Transverse colon (tissue), 4 donors: ENCODE measurements at regions not wholly inside any gene's neighbourhood (a gene's known extent, or its start where the extent isn't known, plus 50 kb on each side); places are given as distances from the start of the nearest gene placed in this dataset.
"Not testable (repeated sequence)": the region's sequence is repeated elsewhere in the genome, so short reads cannot be mapped to it uniquely, and the experiment has no call there.

Experiments used
- DNase-seq: peaks from one replicate; pipeline ENCODE4 v3.0.0-alpha.2; 2019
- H3K27ac ChIP-seq, 4 donors: fragments of 200-600 bp; sonication (generic); 2 replicates each; pipeline ENCODE4 v1.5.1; 2016 to 2018; ENCODE audit warnings: inconsistent platforms in 4 of 4
- H3K27me3 ChIP-seq: fragments of 200-600 bp; sonication (generic); 2 replicates; pipeline ENCODE4 v1.5.1; 2017; ENCODE audit warnings: inconsistent platforms
- H3K36me3 ChIP-seq, 4 donors: fragments of 200-600 bp; sonication (generic); 2 replicates each; pipeline ENCODE4 v1.5.1; 2017 to 2019; ENCODE audit warnings: inconsistent platforms in 4 of 4
- H3K4me1 ChIP-seq, 4 donors: fragments of 200-600 bp; sonication (generic); 2 replicates each; pipeline ENCODE4 v1.5.1; 2017 to 2020; ENCODE audit warnings: inconsistent platforms in 4 of 4
- H3K4me3 ChIP-seq, 4 donors: fragments of 200-600 bp; sonication (generic); 1 replicate in 1 of 4; 2 replicates in 3 of 4; pipeline versions ENCODE4 v1.5.1 to v1.6.1; 2017 to 2019; ENCODE audit warnings: inconsistent platforms in 4 of 4
- H3K9me3 ChIP-seq, 2 donors: fragments of 200-600 bp; sonication (generic); 2 replicates each; pipeline ENCODE4 v1.5.1; 2017 to 2019; ENCODE audit warnings: inconsistent platforms in 2 of 2
- EP300 ChIP-seq: sonication (generic); formaldehyde crosslinking; IDR thresholded peaks from one replicate; pipeline ENCODE4 v1.6.1; 2017; ENCODE audit warnings: antibody characterized with exemption, low read depth
- POLR2A ChIP-seq: fragments of 450-650 bp; IDR thresholded peaks from one replicate; pipeline ENCODE4 v1.6.1; 2016; ENCODE audit warnings: antibody characterized with exemption, mild to moderate bottlenecking, moderate library complexity
- POLR2AphosphoS5 ChIP-seq, 3 donors: sonication (generic); formaldehyde crosslinking; IDR thresholded peaks; one replicate each; pipeline ENCODE4 v1.6.1; 2016; ENCODE audit warnings: antibody characterized with exemption in 3 of 3
- WGBS, 2 donors: methylation state at CpG; one replicate each; pipeline ENCODE4 v1.1.5; 2018; ENCODE audit warnings: low coverage in 1 of 2; 5-methylcytosine and 5-hydroxymethylcytosine counted together
- in situ Hi-C, 4 donors: fragments of 200-750 bp; cut with MboI; loops; one replicate each; pipeline versions ENCODE4 v1.15.0 to v1.15.1; 2017; ENCODE audit warnings: low sequenced_read_pairs in 3 of 4, low pct_ligation_motif_present in 1 of 4, low pct_unique_long_range_greater_than_20kb in 1 of 4
- intact Hi-C: fragments of 100-400 bp; cut with DNase I; formaldehyde crosslinking; loops from one replicate; pipeline ENCODE4 v1.15.1; 2023; ENCODE audit warnings: low total_unique reads
- TF ChIP-seq, protein P1 (sequence below), 5 experiments: fragments of 200-600 bp in 3 of 5; fragments of 450-650 bp in 2 of 5; sonication (generic) in 3 of 5; IDR thresholded peaks; 1 replicate in 2 of 5; 2 replicates in 3 of 5; pipeline ENCODE4 v1.5.1; 2016 to 2017; ENCODE audit warnings: antibody characterized with exemption in 5 of 5, inconsistent platforms in 3 of 5, mild to moderate bottlenecking in 2 of 5, moderate library complexity in 1 of 5

- DNase-seq = no peak
- no peak for TF ChIP-seq POLR2A
- intact Hi-C loops (no loop called here), in situ Hi-C loops (loop anchor here in 1 of 4 donors (25.0 kb wide), 2 partner anchors 743 to 1068 kb away; no protein-coding TSS in a partner anchor)
- H3K27me3 ChIP-seq = no peaks in the 10 kb centered on the region
- no peak overlapping the region for H3K4me3 ChIP-seq
- no peaks in the 10 kb centered on the region for H3K36me3 ChIP-seq
- 68 to 83% methylated on average over 1 of the region's 1 CpG for WGBS, 2 donors
- H3K27ac ChIP-seq = peak overlapping the region; percentile 42 to 79 (median 55)
- no peaks in the 10 kb centered on the region for H3K9me3 ChIP-seq
- no peaks in the 10 kb centered on the region for H3K4me1 ChIP-seq
Observed at GRCh38 chr10:30744106-30744505, 114.6 kb upstream of the LYZL2 start.

GRCh38 chr10:30743586-30743985 is 114.0 kb upstream of the LYZL2 start:
- Histone ChIP-seq H3K4me1 (no peaks in the 10 kb centered on the region), H3K4me3 (no peak overlapping the region), H3K27me3 (no peaks in the 10 kb centered on the region), H3K27ac (peak overlapping the region; percentile 42 to 79 (median 55)), H3K9me3 (no peaks in the 10 kb centered on the region), H3K36me3 (no peaks in the 10 kb centered on the region)
- WGBS, 2 donors = 97 to 100% methylated on average over 2 to 3 of the region's 3 CpGs
- DNase-seq = no peak
- TF ChIP-seq POLR2A (no peak), POLR2AphosphoS5 (IDR thresholded peaks at IDR 0.05) (no peak), EP300 (no peak)
- TF ChIP-seq, protein P1, sequence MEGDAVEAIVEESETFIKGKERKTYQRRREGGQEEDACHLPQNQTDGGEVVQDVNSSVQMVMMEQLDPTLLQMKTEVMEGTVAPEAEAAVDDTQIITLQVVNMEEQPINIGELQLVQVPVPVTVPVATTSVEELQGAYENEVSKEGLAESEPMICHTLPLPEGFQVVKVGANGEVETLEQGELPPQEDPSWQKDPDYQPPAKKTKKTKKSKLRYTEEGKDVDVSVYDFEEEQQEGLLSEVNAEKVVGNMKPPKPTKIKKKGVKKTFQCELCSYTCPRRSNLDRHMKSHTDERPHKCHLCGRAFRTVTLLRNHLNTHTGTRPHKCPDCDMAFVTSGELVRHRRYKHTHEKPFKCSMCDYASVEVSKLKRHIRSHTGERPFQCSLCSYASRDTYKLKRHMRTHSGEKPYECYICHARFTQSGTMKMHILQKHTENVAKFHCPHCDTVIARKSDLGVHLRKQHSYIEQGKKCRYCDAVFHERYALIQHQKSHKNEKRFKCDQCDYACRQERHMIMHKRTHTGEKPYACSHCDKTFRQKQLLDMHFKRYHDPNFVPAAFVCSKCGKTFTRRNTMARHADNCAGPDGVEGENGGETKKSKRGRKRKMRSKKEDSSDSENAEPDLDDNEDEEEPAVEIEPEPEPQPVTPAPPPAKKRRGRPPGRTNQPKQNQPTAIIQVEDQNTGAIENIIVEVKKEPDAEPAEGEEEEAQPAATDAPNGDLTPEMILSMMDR (IDR thresholded peaks at IDR 0.05) = no peak
- intact Hi-C loops (no loop called here), in situ Hi-C loops (loop anchor here in 1 of 4 donors (25.0 kb wide), 2 partner anchors 744 to 1069 kb away; no protein-coding TSS in a partner anchor)

DNA sequence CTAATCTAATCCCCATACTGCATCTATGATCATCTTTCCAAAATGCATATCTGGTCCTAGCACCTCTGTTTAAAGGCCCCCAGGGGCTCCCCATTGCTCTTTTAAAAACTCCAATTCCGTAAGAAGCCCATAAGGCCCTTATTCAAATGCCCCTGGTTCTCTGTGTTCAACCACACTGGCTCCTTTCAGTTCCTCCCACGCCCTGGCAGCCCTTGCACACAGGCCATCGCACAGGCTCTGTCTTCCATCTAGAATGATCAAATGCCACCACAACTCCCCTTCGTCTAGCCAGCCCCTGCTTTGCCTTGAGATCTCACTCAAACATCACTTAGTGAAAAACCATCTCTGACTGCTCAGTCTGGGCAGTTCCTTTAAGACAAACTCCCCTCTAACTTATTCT is 112.9 kb upstream of the LYZL2 start:
- H3K27me3 ChIP-seq = no peaks in the 10 kb centered on the region
- no peaks in the 10 kb centered on the region for H3K36me3 ChIP-seq
- TF ChIP-seq POLR2A (no peak), EP300 (no peak), POLR2AphosphoS5 (IDR thresholded peaks at IDR 0.05) (no peak)
- TF ChIP-seq, protein P1 (IDR thresholded peaks at IDR 0.05) = no peak
- H3K4me1 ChIP-seq = no peaks in the 10 kb centered on the region
- 73 to 77% methylated on average over 3 to 4 of the region's 4 CpGs for WGBS, 2 donors
- H3K27ac ChIP-seq = peak overlapping the region in 1 of 4 donors; percentile 79
- H3K9me3 ChIP-seq = no peaks in the 10 kb centered on the region
- no peak for DNase-seq
- intact Hi-C loops = no loop called here
- H3K4me3 ChIP-seq = no peak overlapping the region
- in situ Hi-C loops = loop anchor here in 1 of 4 donors (25.0 kb wide), 2 partner anchors 745 to 1070 kb away; no protein-coding TSS in a partner anchor

DNA sequence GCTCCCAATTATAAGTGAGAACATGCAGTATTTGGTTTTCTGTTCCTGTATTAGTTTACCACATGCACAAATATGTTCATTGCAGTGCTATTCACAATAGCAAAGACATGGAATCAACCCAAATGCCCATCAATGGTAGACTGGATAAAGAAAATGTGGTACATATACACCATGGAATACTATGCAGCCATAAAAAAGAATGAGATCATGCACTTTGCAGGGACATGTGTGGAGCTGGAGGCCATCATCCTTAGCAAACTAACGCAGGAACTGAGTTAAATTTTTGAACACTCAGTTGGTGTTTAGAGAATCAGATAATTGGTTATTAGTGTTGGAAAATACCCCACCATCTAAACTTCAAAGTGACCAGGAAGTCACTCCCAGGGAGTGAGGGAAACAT is 111.2 kb upstream of the LYZL2 start:
- WGBS, 2 donors = 75 to 90% methylated on average over 1 of the region's 1 CpG
- H3K4me3 ChIP-seq, H3K27me3 ChIP-seq, DNase-seq, intact Hi-C loops, H3K4me1 ChIP-seq, H3K9me3 ChIP-seq, H3K36me3 ChIP-seq, H3K27ac ChIP-seq: not testable (repeated sequence)
- in situ Hi-C loops = loop anchor here in 1 of 4 donors (25.0 kb wide), 2 partner anchors 747 to 1072 kb away; no protein-coding TSS in a partner anchor

GRCh38 chr10:30738416-30738815 is 108.9 kb upstream of the LYZL2 start:
- no peaks in the 10 kb centered on the region for H3K36me3 ChIP-seq
- intact Hi-C loops = loop anchor here (5.0 kb wide), 1 partner anchor 294 kb away; the partner anchor contains the start of gene ZNF438
- TF ChIP-seq, protein P1 (IDR thresholded peaks at IDR 0.05) = no peak
- TF ChIP-seq POLR2A = no peak
- TF ChIP-seq POLR2AphosphoS5 (IDR thresholded peaks at IDR 0.05) = no peak
- no peak for TF ChIP-seq EP300
- peak overlapping the region in 3 of 4 donors; percentile 38 to 62 (median 55) for H3K27ac ChIP-seq
- DNase-seq = no peak
- WGBS, 2 donors = 69% methylated on average over 4 of the region's 4 CpGs; no CpG with 5 or more reads in 1 of the 2 donors
- in situ Hi-C loops = loop anchor here in 1 of 4 donors (25.0 kb wide), 2 partner anchors 749 to 1074 kb away; no protein-coding TSS in a partner anchor
- H3K4me3 ChIP-seq = no peak overlapping the region
- peaks cover 0 to 6% (median 5%) of the 10 kb centered on the region in 4 donors for H3K4me1 ChIP-seq
- H3K9me3 ChIP-seq = no peaks in the 10 kb centered on the region
- H3K27me3 ChIP-seq = no peaks in the 10 kb centered on the region
